Keratinocyte (primary cell): ENCODE measurements at regions not wholly inside any gene's neighbourhood (a gene's known extent, or its start where the extent isn't known, plus 50 kb on each side); places are given as distances from the start of the nearest gene placed in this dataset.

Experiments used
- DNase-seq: peaks from one replicate; pipeline ENCODE4 v3.0.0-alpha.2; 2011; ENCODE audit warnings: low read depth, missing footprints, low spot score
- FAIRE-seq: peaks from 2 replicates; lab custom pipeline; 2011; peaks lifted over from hg19 to GRCh38; lab: Jason Lieb, UNC
- H2AFZ ChIP-seq: 2 replicates; pipeline ENCODE4 v1.6.0; 2012; ENCODE audit warnings: low read length, control low read depth, inconsistent platforms; ENCODE audit not compliant: control insufficient read depth
- H3K27ac ChIP-seq: 2 replicates; pipeline ENCODE4 v1.5.1; 2011; ENCODE audit warnings: low read length; ENCODE audit not compliant: control insufficient read depth, insufficient read depth
- H3K27me3 ChIP-seq: 3 replicates; pipeline ENCODE4 v1.6.0; 2011; ENCODE audit warnings: low read length; ENCODE audit not compliant: control insufficient read depth, insufficient read depth; ENCODE audit errors: extremely low read depth
- H3K36me3 ChIP-seq, 2 experiments: 2 replicates in 1 of 2; 3 replicates in 1 of 2; pipeline ENCODE4 v1.5.1; 2011; ENCODE audit warnings: low read length in 2 of 2, mild to moderate bottlenecking in 1 of 2; ENCODE audit not compliant: control insufficient read depth in 2 of 2, insufficient read depth in 2 of 2; ENCODE audit errors: extremely low read depth in 1 of 2
- H3K4me1 ChIP-seq: 3 replicates; pipeline ENCODE4 v1.5.1; 2011; ENCODE audit warnings: low read length; ENCODE audit not compliant: control insufficient read depth, insufficient read depth; ENCODE audit errors: extremely low read depth
- H3K4me2 ChIP-seq: 3 replicates; pipeline ENCODE4 v1.6.0; 2011; ENCODE audit warnings: low read depth, low read length; ENCODE audit not compliant: control insufficient read depth, insufficient read depth; ENCODE audit errors: extremely low read depth
- H3K4me3 ChIP-seq, 3 experiments: fragments of 200-600 bp in 1 of 3; sonication (generic) in 1 of 3; 2 replicates in 2 of 3; 3 replicates in 1 of 3; pipeline ENCODE4 v1.5.1; 2011 to 2016; ENCODE audit warnings: low read length in 3 of 3, mild to moderate bottlenecking in 3 of 3, control low read depth in 2 of 3, inconsistent platforms in 1 of 3, low read depth in 1 of 3, mixed read lengths in 1 of 3, mixed run types in 1 of 3, moderate library complexity in 1 of 3; ENCODE audit not compliant: control insufficient read depth in 2 of 3, insufficient read depth in 2 of 3; ENCODE audit errors: extremely low read depth in 1 of 3
- H3K79me2 ChIP-seq: 2 replicates; pipeline ENCODE4 v1.6.0; 2012; ENCODE audit warnings: low read length; ENCODE audit not compliant: control insufficient read depth, insufficient read depth
- H3K9ac ChIP-seq: 3 replicates; pipeline ENCODE4 v1.6.0; 2011; ENCODE audit warnings: low read length; ENCODE audit not compliant: control insufficient read depth, insufficient read depth; ENCODE audit errors: extremely low read depth
- H3K9me1 ChIP-seq: 3 replicates; pipeline ENCODE4 v1.6.0; 2011; ENCODE audit warnings: low read length; ENCODE audit not compliant: control insufficient read depth, insufficient read depth; ENCODE audit errors: extremely low read depth
- H3K9me3 ChIP-seq: 2 replicates; pipeline ENCODE4 v1.5.1; 2012; ENCODE audit warnings: low read depth, low read length; ENCODE audit not compliant: control insufficient read depth
- H4K20me1 ChIP-seq: 3 replicates; pipeline ENCODE4 v1.6.0; 2011; ENCODE audit warnings: low read length; ENCODE audit not compliant: control insufficient read depth, insufficient read depth; ENCODE audit errors: extremely low read depth
- EZH2 ChIP-seq: IDR thresholded peaks from one replicate; pipeline ENCODE4 v1.6.1; 2012; ENCODE audit warnings: inconsistent platforms, mild to moderate bottlenecking, low read length, moderate library complexity
- dilution Hi-C: fragments of 300-500 bp; cut with MboI; formaldehyde crosslinking; loops from one replicate; pipeline ENCODE4 v1.7.0; 2020; ENCODE audit warnings: low sequenced_read_pairs; ENCODE audit not compliant: extremely low pct_ligation_motif_present
- TF ChIP-seq, protein P1 (sequence below), 3 experiments: IDR thresholded peaks in 1 of 3; conservative IDR thresholded peaks in 1 of 3; optimal IDR thresholded peaks in 1 of 3; 2 replicates in 2 of 3; 3 replicates in 1 of 3; pipeline versions ENCODE3 to v1.5.1; 2011; ENCODE audit warnings: low read length in 3 of 3, mild to moderate bottlenecking in 3 of 3, moderate library complexity in 2 of 3, control low read depth in 1 of 3, inconsistent platforms in 1 of 3; ENCODE audit not compliant: insufficient read depth in 2 of 3; ENCODE audit errors: extremely low read depth in 1 of 3

- no peak for DNase-seq
Observed at GRCh38 chr6:67219346-67219745, 1415.7 kb upstream of the ADGRB3 start.

DNA sequence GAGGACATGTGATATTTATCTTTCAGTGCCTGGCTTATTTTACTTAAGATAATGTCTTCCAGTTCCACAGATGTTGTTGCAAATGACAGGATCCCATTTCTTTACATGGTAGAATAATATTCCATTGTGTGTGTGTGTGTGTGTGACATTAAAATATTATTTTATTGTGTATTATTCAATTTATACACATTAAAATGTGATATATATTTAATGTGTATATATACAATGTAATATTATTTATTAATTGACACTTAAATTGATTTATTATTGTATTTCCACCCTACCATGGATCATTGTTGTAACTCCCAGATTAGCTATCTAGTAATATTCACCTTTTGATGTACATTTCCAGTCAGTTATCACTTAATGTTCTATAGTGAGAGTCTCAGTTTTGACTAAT is 1422.5 kb upstream of the ADGRB3 start:
- dilution Hi-C loops: no loop called here
- H3K36me3 ChIP-seq: no peaks in the 10 kb centered on the region
- TF ChIP-seq, protein P1, sequence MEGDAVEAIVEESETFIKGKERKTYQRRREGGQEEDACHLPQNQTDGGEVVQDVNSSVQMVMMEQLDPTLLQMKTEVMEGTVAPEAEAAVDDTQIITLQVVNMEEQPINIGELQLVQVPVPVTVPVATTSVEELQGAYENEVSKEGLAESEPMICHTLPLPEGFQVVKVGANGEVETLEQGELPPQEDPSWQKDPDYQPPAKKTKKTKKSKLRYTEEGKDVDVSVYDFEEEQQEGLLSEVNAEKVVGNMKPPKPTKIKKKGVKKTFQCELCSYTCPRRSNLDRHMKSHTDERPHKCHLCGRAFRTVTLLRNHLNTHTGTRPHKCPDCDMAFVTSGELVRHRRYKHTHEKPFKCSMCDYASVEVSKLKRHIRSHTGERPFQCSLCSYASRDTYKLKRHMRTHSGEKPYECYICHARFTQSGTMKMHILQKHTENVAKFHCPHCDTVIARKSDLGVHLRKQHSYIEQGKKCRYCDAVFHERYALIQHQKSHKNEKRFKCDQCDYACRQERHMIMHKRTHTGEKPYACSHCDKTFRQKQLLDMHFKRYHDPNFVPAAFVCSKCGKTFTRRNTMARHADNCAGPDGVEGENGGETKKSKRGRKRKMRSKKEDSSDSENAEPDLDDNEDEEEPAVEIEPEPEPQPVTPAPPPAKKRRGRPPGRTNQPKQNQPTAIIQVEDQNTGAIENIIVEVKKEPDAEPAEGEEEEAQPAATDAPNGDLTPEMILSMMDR (optimal IDR thresholded peaks at IDR 0.05 in 1 of 3, IDR thresholded peaks at IDR 0.05 in 1 of 3, conservative IDR thresholded peaks at IDR 0.05 in 1 of 3; ENCODE audit: extremely low read depth in 1 of 3, insufficient read depth in 2 of 3, low read length in 3 of 3): no peak
- no peak for TF ChIP-seq EZH2
- FAIRE-seq: no peak
- DNase-seq: no peak
- no peak overlapping the region for H2AFZ ChIP-seq
- no peaks in the 10 kb centered on the region for H3K9me1 ChIP-seq
- H3K9me3 ChIP-seq: no peaks in the 10 kb centered on the region
- no peak overlapping the region for H3K27ac ChIP-seq
- no peak overlapping the region for H3K9ac ChIP-seq
- no peaks in the 10 kb centered on the region for H3K79me2 ChIP-seq
- no peaks in the 10 kb centered on the region for H3K27me3 ChIP-seq
- no peak overlapping the region for H3K4me2 ChIP-seq
- no peak overlapping the region for H3K4me3 ChIP-seq
- no peaks in the 10 kb centered on the region for H4K20me1 ChIP-seq
- no peaks in the 10 kb centered on the region for H3K4me1 ChIP-seq

More at GRCh38 chr6:67219346-67219745, 1415.7 kb upstream of the ADGRB3 start:
- no peaks in the 10 kb centered on the region for H3K9me1 ChIP-seq
- H3K9me3 ChIP-seq: peaks cover 3% of the 10 kb centered on the region
- no peaks in the 10 kb centered on the region for H3K4me1 ChIP-seq
- H3K27me3 ChIP-seq: no peaks in the 10 kb centered on the region
- H3K36me3 ChIP-seq: no peaks in the 10 kb centered on the region
- no peak overlapping the region for H3K4me2 ChIP-seq
- H3K27ac ChIP-seq: no peak overlapping the region
- H3K9ac ChIP-seq: no peak overlapping the region
- H3K79me2 ChIP-seq: no peaks in the 10 kb centered on the region
- no peak overlapping the region for H2AFZ ChIP-seq
- no peak overlapping the region for H3K4me3 ChIP-seq
- no peak for FAIRE-seq
- TF ChIP-seq EZH2: no peak
- TF ChIP-seq, protein P1 (optimal IDR thresholded peaks at IDR 0.05 in 1 of 3, IDR thresholded peaks at IDR 0.05 in 1 of 3, conservative IDR thresholded peaks at IDR 0.05 in 1 of 3; ENCODE audit: extremely low read depth in 1 of 3, insufficient read depth in 2 of 3, low read length in 3 of 3): no peak
- dilution Hi-C loops: no loop called here
- H4K20me1 ChIP-seq: no peaks in the 10 kb centered on the region
